ENCODE measurements at regions not wholly inside any gene's neighbourhood (a gene's known extent, or its start where the extent isn't known, plus 50 kb on each side); places are given as distances from the start of the nearest gene placed in this dataset.

DNA sequence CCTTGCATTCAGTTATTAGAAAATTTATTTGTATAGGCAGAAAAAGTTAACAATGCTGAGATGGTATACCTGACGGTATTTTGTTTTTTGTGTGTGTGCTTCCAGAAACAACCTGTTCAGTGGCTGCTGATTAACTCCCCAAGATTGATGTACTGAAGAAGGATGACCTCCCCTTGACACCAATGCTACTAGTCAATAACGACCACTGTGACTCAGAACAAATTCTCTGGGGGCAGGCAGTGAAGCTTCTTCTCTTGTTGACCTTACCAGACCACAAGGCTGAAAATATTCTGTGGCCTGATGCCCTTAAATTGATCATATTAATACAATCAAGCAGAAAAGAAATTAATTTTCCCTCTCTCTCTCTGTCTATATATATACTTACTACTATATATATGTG lies 1182.9 kb upstream of the CRIM1 start:
- Histone ChIP-seq H3K27me3 (ENCODE audit: insufficient read depth, poor library complexity, severe bottlenecking) (no peaks in the 10 kb centered on the region), H3K27ac (replicated peaks) (no peak overlapping the region), H3K4me3 (replicated peaks; ENCODE audit: insufficient read depth, low read length) (no peak overlapping the region)
- no peak for TF ChIP-seq GABPA (IDR thresholded peaks at IDR 0.05; ENCODE audit: low read depth)
- TF ChIP-seq, protein P1, sequence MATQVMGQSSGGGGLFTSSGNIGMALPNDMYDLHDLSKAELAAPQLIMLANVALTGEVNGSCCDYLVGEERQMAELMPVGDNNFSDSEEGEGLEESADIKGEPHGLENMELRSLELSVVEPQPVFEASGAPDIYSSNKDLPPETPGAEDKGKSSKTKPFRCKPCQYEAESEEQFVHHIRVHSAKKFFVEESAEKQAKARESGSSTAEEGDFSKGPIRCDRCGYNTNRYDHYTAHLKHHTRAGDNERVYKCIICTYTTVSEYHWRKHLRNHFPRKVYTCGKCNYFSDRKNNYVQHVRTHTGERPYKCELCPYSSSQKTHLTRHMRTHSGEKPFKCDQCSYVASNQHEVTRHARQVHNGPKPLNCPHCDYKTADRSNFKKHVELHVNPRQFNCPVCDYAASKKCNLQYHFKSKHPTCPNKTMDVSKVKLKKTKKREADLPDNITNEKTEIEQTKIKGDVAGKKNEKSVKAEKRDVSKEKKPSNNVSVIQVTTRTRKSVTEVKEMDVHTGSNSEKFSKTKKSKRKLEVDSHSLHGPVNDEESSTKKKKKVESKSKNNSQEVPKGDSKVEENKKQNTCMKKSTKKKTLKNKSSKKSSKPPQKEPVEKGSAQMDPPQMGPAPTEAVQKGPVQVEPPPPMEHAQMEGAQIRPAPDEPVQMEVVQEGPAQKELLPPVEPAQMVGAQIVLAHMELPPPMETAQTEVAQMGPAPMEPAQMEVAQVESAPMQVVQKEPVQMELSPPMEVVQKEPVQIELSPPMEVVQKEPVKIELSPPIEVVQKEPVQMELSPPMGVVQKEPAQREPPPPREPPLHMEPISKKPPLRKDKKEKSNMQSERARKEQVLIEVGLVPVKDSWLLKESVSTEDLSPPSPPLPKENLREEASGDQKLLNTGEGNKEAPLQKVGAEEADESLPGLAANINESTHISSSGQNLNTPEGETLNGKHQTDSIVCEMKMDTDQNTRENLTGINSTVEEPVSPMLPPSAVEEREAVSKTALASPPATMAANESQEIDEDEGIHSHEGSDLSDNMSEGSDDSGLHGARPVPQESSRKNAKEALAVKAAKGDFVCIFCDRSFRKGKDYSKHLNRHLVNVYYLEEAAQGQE (IDR thresholded peaks at IDR 0.05; ENCODE audit: insufficient replicate concordance, low read depth): no peak
- no peak for TF ChIP-seq SPI1 (IDR thresholded peaks at IDR 0.05; ENCODE audit: borderline replicate concordance, low read depth)
- TF ChIP-seq, protein P2, sequence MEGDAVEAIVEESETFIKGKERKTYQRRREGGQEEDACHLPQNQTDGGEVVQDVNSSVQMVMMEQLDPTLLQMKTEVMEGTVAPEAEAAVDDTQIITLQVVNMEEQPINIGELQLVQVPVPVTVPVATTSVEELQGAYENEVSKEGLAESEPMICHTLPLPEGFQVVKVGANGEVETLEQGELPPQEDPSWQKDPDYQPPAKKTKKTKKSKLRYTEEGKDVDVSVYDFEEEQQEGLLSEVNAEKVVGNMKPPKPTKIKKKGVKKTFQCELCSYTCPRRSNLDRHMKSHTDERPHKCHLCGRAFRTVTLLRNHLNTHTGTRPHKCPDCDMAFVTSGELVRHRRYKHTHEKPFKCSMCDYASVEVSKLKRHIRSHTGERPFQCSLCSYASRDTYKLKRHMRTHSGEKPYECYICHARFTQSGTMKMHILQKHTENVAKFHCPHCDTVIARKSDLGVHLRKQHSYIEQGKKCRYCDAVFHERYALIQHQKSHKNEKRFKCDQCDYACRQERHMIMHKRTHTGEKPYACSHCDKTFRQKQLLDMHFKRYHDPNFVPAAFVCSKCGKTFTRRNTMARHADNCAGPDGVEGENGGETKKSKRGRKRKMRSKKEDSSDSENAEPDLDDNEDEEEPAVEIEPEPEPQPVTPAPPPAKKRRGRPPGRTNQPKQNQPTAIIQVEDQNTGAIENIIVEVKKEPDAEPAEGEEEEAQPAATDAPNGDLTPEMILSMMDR (IDR thresholded peaks at IDR 0.05; ENCODE audit: insufficient read depth, low read length): no peak
- TF ChIP-seq POLR2AphosphoS5 (IDR thresholded peaks at IDR 0.05; ENCODE audit: low read depth): no peak
- no peak for DNase-seq (ENCODE audit: low read depth in 1 of 2, low spot score in 1 of 2)

DNA sequence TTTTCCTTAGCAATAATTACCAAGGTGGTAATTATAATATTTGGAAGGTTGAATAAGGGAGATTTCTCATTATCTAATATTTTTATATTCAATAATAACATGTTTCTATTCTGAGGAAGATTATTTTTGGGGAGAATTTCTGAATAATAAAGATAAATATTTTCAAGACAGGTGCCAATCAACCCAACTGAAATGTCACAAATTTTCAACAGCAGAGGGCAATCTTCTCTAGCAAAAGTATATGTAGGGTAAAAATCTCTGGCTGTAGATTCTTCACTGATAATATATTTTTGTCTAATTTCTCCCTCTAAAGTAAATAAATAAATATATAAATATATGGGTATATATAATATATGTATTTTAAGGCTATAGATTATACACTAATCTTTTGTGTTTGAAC lies 1187.2 kb upstream of the CRIM1 start:
- Histone ChIP-seq H3K4me3 (replicated peaks; ENCODE audit: insufficient read depth, low read length) (no peak overlapping the region), H3K27ac (replicated peaks) (no peak overlapping the region), H3K27me3 (ENCODE audit: insufficient read depth, poor library complexity, severe bottlenecking) (no peaks in the 10 kb centered on the region)
- DNase-seq (ENCODE audit: low read depth in 1 of 2, low spot score in 1 of 2): no peak
- TF ChIP-seq GABPA (IDR thresholded peaks at IDR 0.05; ENCODE audit: low read depth): no peak

DNA sequence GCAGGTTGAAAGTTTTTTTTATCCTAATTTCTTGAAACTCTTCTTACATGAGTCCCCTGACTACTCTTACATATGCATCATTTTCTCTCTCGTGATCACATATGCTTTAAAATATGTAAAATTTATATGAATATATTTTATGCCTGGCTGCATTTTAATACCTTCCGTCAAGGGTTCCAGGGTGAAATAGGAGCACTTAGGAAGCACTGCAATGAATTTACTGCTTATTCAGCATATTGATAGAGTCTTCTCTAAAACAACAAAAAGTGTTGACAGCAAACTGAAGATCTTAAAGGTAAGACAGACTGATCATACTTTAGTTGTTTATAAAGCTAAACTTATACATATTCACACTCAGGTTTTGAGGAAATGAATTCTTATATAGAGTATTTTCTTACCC lies 1191.6 kb upstream of the CRIM1 start:
- TF ChIP-seq GABPA (IDR thresholded peaks at IDR 0.05; ENCODE audit: low read depth) (no peak), POLR2AphosphoS5 (IDR thresholded peaks at IDR 0.05; ENCODE audit: low read depth) (no peak), SPI1 (IDR thresholded peaks at IDR 0.05; ENCODE audit: borderline replicate concordance, low read depth) (no peak)
- TF ChIP-seq, protein P2 (IDR thresholded peaks at IDR 0.05; ENCODE audit: insufficient read depth, low read length): no peak
- TF ChIP-seq, protein P1 (IDR thresholded peaks at IDR 0.05; ENCODE audit: insufficient replicate concordance, low read depth): no peak
- Histone ChIP-seq H3K27ac (replicated peaks) (no peak overlapping the region), H3K4me3 (replicated peaks; ENCODE audit: insufficient read depth, low read length) (no peak overlapping the region), H3K27me3 (ENCODE audit: insufficient read depth, poor library complexity, severe bottlenecking) (no peaks in the 10 kb centered on the region)
- DNase-seq (ENCODE audit: low read depth in 1 of 2, low spot score in 1 of 2): no peak

DNA sequence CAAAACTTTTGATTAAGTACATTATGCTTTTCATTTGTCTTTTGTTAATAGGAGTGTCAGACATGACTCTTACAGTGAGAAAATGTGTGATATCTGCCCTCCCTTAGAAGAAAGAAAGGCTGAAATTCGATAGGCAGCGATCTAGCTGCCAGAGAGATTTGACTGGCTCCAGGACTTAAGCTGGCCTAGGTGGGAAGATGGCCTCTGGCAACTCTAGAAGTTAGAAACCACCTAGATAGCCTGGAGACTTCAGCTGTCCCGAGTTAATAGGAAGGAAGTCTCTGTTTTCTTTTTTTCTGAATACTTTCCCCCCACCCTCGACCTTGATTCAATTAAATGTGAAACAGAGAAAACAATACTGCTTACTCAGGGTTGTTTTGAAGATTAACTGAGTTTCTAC lies 1194.7 kb upstream of the CRIM1 start:
- Histone ChIP-seq H3K4me3 (replicated peaks; ENCODE audit: insufficient read depth, low read length) (no peak overlapping the region), H3K27ac (replicated peaks) (no peak overlapping the region), H3K27me3 (ENCODE audit: insufficient read depth, poor library complexity, severe bottlenecking) (no peaks in the 10 kb centered on the region)
- DNase-seq (ENCODE audit: low read depth in 1 of 2, low spot score in 1 of 2): no peak
- no peak for TF ChIP-seq SPI1 (IDR thresholded peaks at IDR 0.05; ENCODE audit: borderline replicate concordance, low read depth)
- TF ChIP-seq, protein P2 (IDR thresholded peaks at IDR 0.05; ENCODE audit: insufficient read depth, low read length): no peak
- TF ChIP-seq POLR2AphosphoS5 (IDR thresholded peaks at IDR 0.05; ENCODE audit: low read depth): no peak

Measured in HL-60 (cell line).